Parathyroid adenoma (tissue), 2 donors: ENCODE measurements at regions not wholly inside any gene's neighbourhood (a gene's known extent, or its start where the extent isn't known, plus 50 kb on each side); places are given as distances from the start of the nearest gene placed in this dataset.

Source experiments
- H2AFZ ChIP-seq: fragments of 300-600 bp; sonication (generic); one replicate; pipeline ENCODE4 v1.7.0; 2017; ENCODE audit warnings: antibody characterized with exemption, mild to moderate bottlenecking
- H3K27ac ChIP-seq: fragments of 300-600 bp; sonication (generic); one replicate; pipeline ENCODE4 v1.7.0; 2017
- H3K27me3 ChIP-seq: fragments of 300-600 bp; sonication (generic); one replicate; pipeline ENCODE4 v1.7.0; 2017; ENCODE audit warnings: low read length; ENCODE audit not compliant: control insufficient read depth, insufficient read depth
- H3K36me3 ChIP-seq: fragments of 300-600 bp; sonication (generic); one replicate; pipeline ENCODE4 v1.7.0; 2017; ENCODE audit warnings: low read length; ENCODE audit not compliant: control insufficient read depth, insufficient read depth
- H3K4me1 ChIP-seq: fragments of 300-600 bp; sonication (generic); one replicate; pipeline ENCODE4 v1.7.0; 2017; ENCODE audit warnings: control low read depth
- H3K4me2 ChIP-seq: fragments of 300-600 bp; sonication (generic); one replicate; pipeline ENCODE4 v1.7.0; 2017; ENCODE audit warnings: low read length
- H3K4me3 ChIP-seq: fragments of 300-600 bp; sonication (generic); one replicate; pipeline ENCODE4 v1.7.0; 2017; ENCODE audit warnings: low read depth, low read length
- H3K79me2 ChIP-seq: fragments of 300-600 bp; sonication (generic); one replicate; pipeline ENCODE4 v1.7.0; 2017; ENCODE audit warnings: control low read depth
- H3K9ac ChIP-seq: fragments of 300-600 bp; sonication (generic); one replicate; pipeline ENCODE4 v1.7.0; 2017; ENCODE audit warnings: mild to moderate bottlenecking
- H3K9me3 ChIP-seq: fragments of 300-600 bp; sonication (generic); one replicate; pipeline ENCODE4 v1.7.0; 2017; ENCODE audit warnings: low read length; ENCODE audit not compliant: control insufficient read depth
- CTCF ChIP-seq: fragments of 300-600 bp; sonication (generic); IDR thresholded peaks from one replicate; pipeline ENCODE4 v1.7.0; 2017; ENCODE audit warnings: antibody characterized with exemption, mild to moderate bottlenecking
- donor health status: primary hyperparathyroidism.

DNA sequence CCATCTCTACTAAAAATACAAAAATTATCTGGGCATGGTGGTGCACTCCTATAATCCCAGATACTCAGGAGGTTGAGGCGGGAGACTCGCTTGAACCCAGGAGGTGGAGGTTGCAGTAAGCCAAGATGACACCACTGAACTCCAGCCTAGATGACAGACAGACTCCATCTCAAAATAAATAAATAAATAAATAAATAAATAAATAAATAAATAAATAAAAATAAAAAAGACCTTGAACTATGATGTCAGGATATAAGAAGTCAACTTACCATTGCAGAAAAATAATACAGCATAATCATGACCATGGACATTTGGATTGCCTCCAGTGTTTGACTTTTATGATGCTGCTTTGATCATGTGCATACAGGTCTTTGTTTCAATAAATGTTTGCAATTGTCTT, 484.3 kb upstream of the ROBO1 start:
- no peak overlapping the region for H2AFZ ChIP-seq
- no peaks in the 10 kb centered on the region for H3K9me3 ChIP-seq
- no peaks in the 10 kb centered on the region for H3K27me3 ChIP-seq
- no peaks in the 10 kb centered on the region for H3K79me2 ChIP-seq
- H3K4me2 ChIP-seq: no peak overlapping the region
- H3K4me1 ChIP-seq: no peaks in the 10 kb centered on the region
- no peak for TF ChIP-seq CTCF
- no peak overlapping the region for H3K9ac ChIP-seq
- H3K27ac ChIP-seq: no peak overlapping the region
- no peaks in the 10 kb centered on the region for H3K36me3 ChIP-seq
- H3K4me3 ChIP-seq: no peak overlapping the region

DNA sequence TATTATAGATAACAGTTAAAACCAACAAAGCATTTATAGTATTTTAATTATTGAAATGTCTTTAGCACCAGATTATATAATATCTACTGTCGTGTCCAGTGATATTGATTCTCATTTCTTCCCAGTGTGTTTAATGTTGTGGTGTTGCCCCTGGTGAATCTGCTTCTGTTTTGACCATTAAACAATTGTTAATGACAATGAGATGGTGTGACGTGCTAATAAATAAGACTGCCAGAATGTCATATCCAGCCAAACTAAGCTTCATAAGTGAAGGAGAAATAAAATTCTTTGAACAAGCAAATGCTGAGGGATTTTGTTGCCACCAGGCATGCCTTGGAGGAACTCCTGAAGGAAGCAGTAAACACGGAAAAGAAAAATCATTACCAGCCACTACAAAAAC, 480.0 kb upstream of the ROBO1 start:
- no peak for TF ChIP-seq CTCF
- Histone ChIP-seq H3K27me3 (no peaks in the 10 kb centered on the region), H2AFZ (no peak overlapping the region), H3K79me2 (no peaks in the 10 kb centered on the region), H3K36me3 (no peaks in the 10 kb centered on the region), H3K9ac (no peak overlapping the region), H3K4me2 (no peak overlapping the region), H3K4me3 (no peak overlapping the region), H3K4me1 (no peaks in the 10 kb centered on the region), H3K9me3 (no peaks in the 10 kb centered on the region), H3K27ac (no peak overlapping the region)

DNA sequence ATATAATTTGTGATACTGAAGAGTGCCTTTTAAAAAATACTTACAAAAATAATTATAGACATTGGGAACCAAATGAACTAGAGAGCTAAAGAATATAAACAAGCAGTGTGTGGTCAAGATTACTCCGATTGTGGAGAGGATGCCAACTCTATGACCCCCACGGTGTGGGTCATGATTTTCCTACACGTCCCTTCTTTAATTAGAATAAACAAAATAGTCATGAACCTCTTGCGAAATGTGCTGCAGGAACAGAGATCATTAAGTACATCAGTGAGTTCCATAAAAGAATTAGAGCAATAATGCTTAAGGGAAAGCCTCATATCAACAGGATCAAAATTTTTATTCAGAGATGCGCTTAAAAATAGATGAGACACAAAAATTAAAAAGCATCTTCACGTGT, 476.6 kb upstream of the ROBO1 start:
- Histone ChIP-seq H3K79me2 (no peaks in the 10 kb centered on the region), H3K4me1 (no peaks in the 10 kb centered on the region), H3K27me3 (no peaks in the 10 kb centered on the region), H3K36me3 (no peaks in the 10 kb centered on the region), H3K4me2 (no peak overlapping the region), H3K9me3 (no peaks in the 10 kb centered on the region), H3K4me3 (no peak overlapping the region), H3K9ac (no peak overlapping the region), H2AFZ (no peak overlapping the region), H3K27ac (no peak overlapping the region)
- TF ChIP-seq CTCF: no peak

DNA sequence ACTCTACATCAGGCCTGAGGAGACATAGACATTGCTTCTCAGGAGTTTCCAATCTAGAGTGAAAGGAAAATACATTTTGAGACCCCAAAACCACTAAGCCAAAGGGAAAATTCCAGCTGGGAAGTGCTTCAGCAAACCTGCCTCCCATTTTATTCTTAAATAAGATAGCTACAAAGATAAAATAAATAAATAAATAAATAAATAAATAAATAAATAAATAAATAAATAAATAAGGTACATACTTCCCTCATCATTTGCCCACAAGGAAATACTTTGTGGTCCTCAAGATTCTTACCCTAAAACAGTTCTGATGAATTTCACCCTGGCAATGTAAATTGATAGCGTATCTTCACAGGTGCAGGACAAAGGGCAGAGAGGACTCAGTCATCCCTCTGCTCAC, 474.0 kb upstream of the ROBO1 start:
- Histone ChIP-seq H2AFZ (no peak overlapping the region), H3K79me2 (no peaks in the 10 kb centered on the region), H3K4me2 (no peak overlapping the region), H3K4me1 (no peaks in the 10 kb centered on the region), H3K9me3 (no peaks in the 10 kb centered on the region), H3K9ac (no peak overlapping the region), H3K36me3 (no peaks in the 10 kb centered on the region), H3K27ac (no peak overlapping the region), H3K4me3 (no peak overlapping the region), H3K27me3 (no peaks in the 10 kb centered on the region)
- no peak for TF ChIP-seq CTCF

GRCh38 chr3:80239301-80239700, 471.5 kb upstream of the ROBO1 start:
- no peak for TF ChIP-seq CTCF
- H2AFZ ChIP-seq: no peak overlapping the region
- H3K4me3 ChIP-seq: no peak overlapping the region
- no peak overlapping the region for H3K4me2 ChIP-seq
- no peaks in the 10 kb centered on the region for H3K4me1 ChIP-seq
- H3K9ac ChIP-seq: no peak overlapping the region
- no peaks in the 10 kb centered on the region for H3K79me2 ChIP-seq
- no peaks in the 10 kb centered on the region for H3K9me3 ChIP-seq
- H3K36me3 ChIP-seq: no peaks in the 10 kb centered on the region
- no peaks in the 10 kb centered on the region for H3K27me3 ChIP-seq
- H3K27ac ChIP-seq: no peak overlapping the region
